Activated CD4-positive, alpha-beta memory T cell treated with anti-CD3 and anti-CD28 coated beads, Interleukin-2, amount 10 ng/mL, durations not matched to agents 7 days and 5 days (primary cell): ENCODE measurements at regions not wholly inside any gene's neighbourhood (a gene's known extent, or its start where the extent isn't known, plus 50 kb on each side); places are given as distances from the start of the nearest gene placed in this dataset.

Experiments used
- CTCF ChIA-PET: fragments of 350-600 bp; sonication (Branson Sonifier 250); formaldehyde crosslinking; loops from one replicate; lab custom pipeline; 2021; ENCODE audit warnings: antibody characterized with exemption, inconsistent platforms; lab: Charles Lee
- POLR2A ChIA-PET: fragments of 350-600 bp; sonication (Branson Sonifier 250); formaldehyde crosslinking; loops from one replicate; lab custom pipeline; 2021; ENCODE audit warnings: antibody characterized with exemption; lab: Charles Lee
- DNase-seq: peaks from one replicate; pipeline ENCODE4 v3.0.0-alpha.2; 2020
- H3K27ac Mint-ChIP-seq: one replicate; pipeline ENCODE4 v1.8.0; 2021; ENCODE audit warnings: mild to moderate bottlenecking, mixed read lengths
- H3K27me3 Mint-ChIP-seq: one replicate; pipeline ENCODE4 v1.8.0; 2021; ENCODE audit warnings: mixed read lengths
- H3K36me3 Mint-ChIP-seq: one replicate; pipeline ENCODE4 v1.8.0; 2021; ENCODE audit warnings: low read depth, mixed read lengths
- H3K4me1 Mint-ChIP-seq: one replicate; pipeline ENCODE4 v1.8.0; 2021; ENCODE audit warnings: mixed read lengths
- H3K4me3 Mint-ChIP-seq: one replicate; pipeline ENCODE4 v1.8.0; 2021; ENCODE audit warnings: mild to moderate bottlenecking, mixed read lengths
- H3K9me3 Mint-ChIP-seq: one replicate; pipeline ENCODE4 v1.8.0; 2021; ENCODE audit warnings: mixed read lengths

GRCh38 chr10:29064680-29065079 lies 224.2 kb upstream of the LYZL1 start:
- CTCF ChIA-PET: no interaction called here
- POLR2A ChIA-PET: no interaction called here

GRCh38 chr10:29067161-29067560 lies 221.7 kb upstream of the LYZL1 start:
- Mint-ChIP-seq H3K27ac (no peak overlapping the region), H3K36me3 (no peaks in the 10 kb centered on the region), H3K4me3 (no peak overlapping the region), H3K27me3 (no peaks in the 10 kb centered on the region), H3K9me3 (no peaks in the 10 kb centered on the region), H3K4me1 (no peaks in the 10 kb centered on the region)
- ChIA-PET POLR2A (no interaction called here), CTCF (no interaction called here)
- no peak for DNase-seq

More at GRCh38 chr10:29064680-29065079, 224.2 kb upstream of the LYZL1 start:
- Mint-ChIP-seq H3K4me1 (no peaks in the 10 kb centered on the region), H3K27ac (no peak overlapping the region), H3K9me3 (no peaks in the 10 kb centered on the region), H3K36me3 (no peaks in the 10 kb centered on the region), H3K4me3 (no peak overlapping the region), H3K27me3 (no peaks in the 10 kb centered on the region)
- DNase-seq: no peak

DNA sequence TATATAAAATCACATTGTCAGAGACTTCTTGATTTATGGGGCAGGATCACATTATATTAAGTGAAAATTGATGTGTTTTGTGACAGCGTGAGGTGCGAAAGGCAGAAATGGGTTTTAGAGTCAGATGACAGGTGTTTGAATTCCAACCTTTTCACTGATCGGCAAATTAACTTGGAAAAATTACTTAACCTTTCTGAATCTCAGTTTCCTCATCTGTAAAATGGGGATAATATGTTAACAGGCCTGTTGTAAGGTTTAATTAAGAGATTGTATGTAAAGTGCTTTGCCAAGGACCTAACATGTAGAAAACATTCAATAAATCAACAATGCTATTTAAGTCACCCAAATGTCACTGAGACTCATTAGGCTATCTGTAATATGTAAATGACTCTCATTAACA lies 221.2 kb upstream of the LYZL1 start:
- CTCF ChIA-PET: no interaction called here
- H3K9me3 Mint-ChIP-seq: no peaks in the 10 kb centered on the region

GRCh38 chr10:29068302-29068701 lies 220.6 kb upstream of the LYZL1 start:
- ChIA-PET POLR2A (no interaction called here), CTCF (no interaction called here)
- no peak for DNase-seq
- no peak overlapping the region for H3K27ac Mint-ChIP-seq
- H3K27me3 Mint-ChIP-seq: no peaks in the 10 kb centered on the region
- H3K36me3 Mint-ChIP-seq: no peaks in the 10 kb centered on the region
- H3K9me3 Mint-ChIP-seq: no peaks in the 10 kb centered on the region
- no peak overlapping the region for H3K4me3 Mint-ChIP-seq
- H3K4me1 Mint-ChIP-seq: no peaks in the 10 kb centered on the region

More for the DNA sequence above, 221.2 kb upstream of the LYZL1 start:
- no peaks in the 10 kb centered on the region for H3K27me3 Mint-ChIP-seq
- POLR2A ChIA-PET: no interaction called here
- H3K27ac Mint-ChIP-seq: no peak overlapping the region
- no peak overlapping the region for H3K4me3 Mint-ChIP-seq
- no peaks in the 10 kb centered on the region for H3K36me3 Mint-ChIP-seq
- no peaks in the 10 kb centered on the region for H3K4me1 Mint-ChIP-seq
- DNase-seq: no peak

DNA sequence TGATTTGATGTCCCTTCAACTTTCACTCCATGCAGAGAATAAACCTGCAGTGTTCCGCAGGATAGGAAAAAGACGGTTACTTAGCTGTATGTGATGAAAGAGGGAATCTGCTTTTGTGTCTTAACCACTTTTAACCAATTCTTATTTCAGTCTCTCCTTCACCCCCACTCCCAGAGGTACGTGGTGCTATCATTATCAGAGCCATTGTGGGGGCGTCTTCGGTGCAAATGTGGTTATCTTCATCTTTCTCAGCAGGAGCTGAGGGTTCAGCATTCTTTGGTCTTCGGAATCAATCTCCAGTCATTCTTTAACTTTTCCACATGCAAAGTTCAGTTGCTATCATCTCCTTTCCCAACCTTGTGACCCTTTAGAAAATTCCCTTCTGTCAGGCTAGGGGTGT lies 219.9 kb upstream of the LYZL1 start:
- Mint-ChIP-seq H3K9me3 (no peaks in the 10 kb centered on the region), H3K36me3 (no peaks in the 10 kb centered on the region), H3K27me3 (no peaks in the 10 kb centered on the region), H3K27ac (no peak overlapping the region), H3K4me3 (no peak overlapping the region), H3K4me1 (no peaks in the 10 kb centered on the region)
- DNase-seq: no peak
- CTCF ChIA-PET: no interaction called here
- POLR2A ChIA-PET: no interaction called here

DNA sequence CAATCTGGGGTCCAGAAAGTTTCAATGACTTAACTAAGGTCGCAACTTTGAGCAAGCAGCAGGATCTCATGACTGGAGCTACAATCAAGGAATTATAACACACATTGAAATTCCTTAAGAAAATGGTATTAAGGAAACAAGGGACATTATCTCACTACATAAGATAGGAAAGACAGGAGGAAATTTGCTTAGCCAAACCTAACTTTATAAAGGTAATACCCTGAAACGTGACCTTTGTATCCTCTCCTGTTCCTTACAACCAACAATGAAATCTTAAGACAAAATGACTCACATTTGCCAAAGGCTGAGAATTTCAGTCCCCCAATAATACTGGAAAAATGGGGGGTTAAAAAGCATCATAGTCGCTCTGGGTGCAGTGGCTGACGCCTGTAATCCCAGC lies 218.9 kb upstream of the LYZL1 start:
- no peaks in the 10 kb centered on the region for H3K4me1 Mint-ChIP-seq
- DNase-seq: no peak
- no peak overlapping the region for H3K4me3 Mint-ChIP-seq
- no peaks in the 10 kb centered on the region for H3K9me3 Mint-ChIP-seq
- ChIA-PET CTCF (no interaction called here), POLR2A (no interaction called here)
- no peaks in the 10 kb centered on the region for H3K27me3 Mint-ChIP-seq
- no peak overlapping the region for H3K27ac Mint-ChIP-seq
- no peaks in the 10 kb centered on the region for H3K36me3 Mint-ChIP-seq

DNA sequence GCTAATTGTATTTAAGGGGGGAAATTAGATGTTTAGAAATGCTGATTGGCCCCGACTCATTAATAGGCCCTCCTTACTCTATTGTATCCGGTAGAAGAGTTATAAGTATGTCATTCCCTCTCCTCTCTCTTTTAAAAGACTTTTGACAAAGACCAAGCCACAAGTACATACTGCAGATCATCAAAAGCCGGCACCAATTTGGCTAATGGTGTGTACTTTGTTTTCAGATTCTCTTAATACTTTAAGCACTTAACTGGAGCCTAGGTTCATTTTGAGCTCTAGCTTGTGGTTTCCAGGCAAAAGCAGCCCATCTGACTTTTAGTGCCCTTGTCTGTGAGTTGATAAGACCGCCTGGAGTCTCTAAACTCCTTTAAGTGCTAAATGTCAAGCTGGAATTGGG lies 210.0 kb upstream of the LYZL1 start:
- CTCF ChIA-PET: interaction anchor here (0.6 kb wide), 1 partner anchor 403 kb away, joined by 5 read pairs; no protein-coding TSS in a partner anchor
- H3K4me1 Mint-ChIP-seq: no peaks in the 10 kb centered on the region
- POLR2A ChIA-PET: no interaction called here
- no peak for DNase-seq
- no peaks in the 10 kb centered on the region for H3K36me3 Mint-ChIP-seq
- no peaks in the 10 kb centered on the region for H3K9me3 Mint-ChIP-seq
- H3K27me3 Mint-ChIP-seq: peaks cover 12% of the 10 kb centered on the region
- no peak overlapping the region for H3K27ac Mint-ChIP-seq
- no peak overlapping the region for H3K4me3 Mint-ChIP-seq

- Mint-ChIP-seq H3K27ac (no peak overlapping the region), H3K4me3 (no peak overlapping the region), H3K4me1 (no peaks in the 10 kb centered on the region), H3K9me3 (no peaks in the 10 kb centered on the region), H3K36me3 (no peaks in the 10 kb centered on the region), H3K27me3 (peaks cover 12% of the 10 kb centered on the region)
- no peak for DNase-seq
- ChIA-PET POLR2A (no interaction called here), CTCF (no interaction called here)
Observed at GRCh38 chr10:29081231-29081630, 207.6 kb upstream of the LYZL1 start.

DNA sequence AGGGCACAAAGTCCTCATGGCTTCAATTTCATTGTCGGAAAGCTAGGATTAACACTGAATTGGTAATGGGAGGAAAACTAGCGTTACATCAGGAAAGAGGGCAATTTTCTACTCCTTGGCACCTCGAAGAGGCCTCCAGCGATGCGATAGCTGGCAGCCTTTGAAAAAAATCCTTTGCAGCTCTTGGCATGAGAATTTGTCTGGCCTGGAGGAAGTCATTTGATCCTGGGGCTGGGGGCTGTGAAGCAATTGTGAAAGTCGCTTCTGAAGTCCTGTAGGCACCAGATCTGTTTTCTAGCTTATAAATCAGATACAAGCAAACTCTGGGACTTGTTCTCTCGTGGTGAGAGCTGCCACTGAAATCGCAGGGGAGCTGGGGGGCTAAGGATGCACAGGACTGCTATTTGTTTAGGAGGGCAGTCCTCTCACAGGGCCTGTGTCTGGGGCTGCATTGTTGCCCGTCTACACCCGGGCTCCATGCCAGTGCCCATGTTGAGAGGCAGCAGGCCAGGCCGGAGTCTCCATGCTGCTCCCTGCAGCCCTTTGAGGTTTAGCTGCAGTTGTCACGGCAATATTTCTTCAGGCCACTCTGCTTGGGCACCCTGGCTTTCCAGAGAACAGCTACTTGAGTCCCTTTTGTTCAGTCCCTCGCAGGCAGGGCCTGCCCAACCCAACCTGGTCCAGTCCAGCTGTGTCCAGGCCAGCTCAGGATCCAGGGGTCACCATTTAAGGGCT lies 206.8 kb upstream of the LYZL1 start:
- DNase-seq: no peak
- Mint-ChIP-seq H3K36me3 (no peaks in the 10 kb centered on the region), H3K27me3 (peaks cover 12% of the 10 kb centered on the region), H3K27ac (no peak overlapping the region), H3K9me3 (no peaks in the 10 kb centered on the region), H3K4me3 (no peak overlapping the region), H3K4me1 (no peaks in the 10 kb centered on the region)
- CTCF ChIA-PET: no interaction called here
- POLR2A ChIA-PET: no interaction called here

- POLR2A ChIA-PET: no interaction called here
- no peak overlapping the region for H3K4me3 Mint-ChIP-seq
Observed at GRCh38 chr10:29083096-29083495, 205.8 kb upstream of the LYZL1 start.

DNA sequence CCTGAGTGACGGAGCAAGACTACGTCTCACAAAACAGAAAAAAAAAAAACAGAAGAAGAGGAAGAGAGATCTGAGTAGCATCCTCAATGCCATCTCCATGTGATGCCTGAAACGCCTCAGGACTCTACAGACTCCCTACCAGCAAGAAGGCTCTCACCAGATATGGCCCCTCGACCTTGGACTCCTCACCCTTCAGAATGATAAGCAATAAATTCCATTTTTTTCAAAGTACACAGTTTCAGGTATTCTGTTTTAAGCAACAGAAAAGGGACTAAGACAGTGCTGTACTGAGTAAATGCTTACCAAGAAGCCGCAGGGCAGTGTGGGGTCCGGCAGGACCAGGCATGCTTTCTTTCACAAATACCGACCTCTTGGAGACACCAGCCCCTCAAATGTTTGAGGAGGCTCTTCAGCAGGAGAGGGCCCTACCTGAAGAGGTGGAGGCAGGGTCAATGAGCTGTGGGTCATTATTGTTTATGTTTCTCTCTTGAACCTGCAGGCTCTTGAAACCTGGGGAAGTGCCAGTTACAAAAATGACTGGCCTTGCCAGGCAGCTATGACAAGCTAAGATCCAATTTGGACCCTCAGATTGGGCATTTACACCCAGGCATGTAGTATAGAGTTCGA lies 204.1 kb upstream of the LYZL1 start:
- ChIA-PET POLR2A (no interaction called here), CTCF (no interaction called here)
- Mint-ChIP-seq H3K36me3 (no peaks in the 10 kb centered on the region), H3K4me1 (no peaks in the 10 kb centered on the region), H3K9me3 (no peaks in the 10 kb centered on the region), H3K27me3 (peaks cover 4% of the 10 kb centered on the region), H3K27ac (no peak overlapping the region), H3K4me3 (no peak overlapping the region)
- DNase-seq: no peak

More at GRCh38 chr10:29083096-29083495, 205.8 kb upstream of the LYZL1 start:
- Mint-ChIP-seq H3K27ac (no peak overlapping the region), H3K9me3 (no peaks in the 10 kb centered on the region), H3K36me3 (no peaks in the 10 kb centered on the region), H3K27me3 (peaks cover 12% of the 10 kb centered on the region), H3K4me1 (no peaks in the 10 kb centered on the region)
- CTCF ChIA-PET: no interaction called here
- no peak for DNase-seq

GRCh38 chr10:29089091-29089490 lies 199.8 kb upstream of the LYZL1 start:
- Mint-ChIP-seq H3K36me3 (no peaks in the 10 kb centered on the region), H3K9me3 (no peaks in the 10 kb centered on the region), H3K27me3 (no peaks in the 10 kb centered on the region), H3K27ac (no peak overlapping the region), H3K4me3 (no peak overlapping the region), H3K4me1 (no peaks in the 10 kb centered on the region)
- ChIA-PET CTCF (no interaction called here), POLR2A (no interaction called here)
- no peak for DNase-seq

DNA sequence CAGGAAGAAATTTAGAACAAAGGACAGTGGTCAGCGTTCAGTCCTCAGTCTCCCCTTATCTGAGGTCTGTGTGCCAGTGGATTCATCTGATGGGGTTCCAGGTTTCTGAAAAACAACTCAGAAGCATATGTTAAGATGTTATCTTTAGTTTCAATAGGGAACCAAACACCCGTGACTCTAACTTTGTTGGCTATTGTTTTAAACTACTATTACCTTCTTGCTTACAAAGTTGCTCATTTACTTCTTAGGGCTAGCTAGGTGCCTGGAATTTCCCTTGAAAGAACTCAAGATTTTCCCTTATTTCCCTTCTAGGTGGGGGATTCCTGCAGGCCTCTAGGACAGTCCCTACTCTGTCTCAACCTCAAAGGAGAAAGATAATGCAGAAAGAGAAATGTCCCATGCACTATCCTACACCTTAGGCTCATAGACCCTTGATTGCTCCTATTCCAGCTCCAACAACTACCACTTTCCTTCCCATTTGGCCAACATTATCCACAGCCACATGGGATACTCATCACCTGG lies 192.5 kb upstream of the LYZL1 start:
- peaks cover 4% of the 10 kb centered on the region for H3K9me3 Mint-ChIP-seq
- no peaks in the 10 kb centered on the region for H3K36me3 Mint-ChIP-seq
- CTCF ChIA-PET: no interaction called here
- POLR2A ChIA-PET: no interaction called here
- H3K27me3 Mint-ChIP-seq: no peaks in the 10 kb centered on the region
- H3K4me1 Mint-ChIP-seq: no peaks in the 10 kb centered on the region
- no peak for DNase-seq
- H3K27ac Mint-ChIP-seq: no peak overlapping the region
- no peak overlapping the region for H3K4me3 Mint-ChIP-seq

- H3K36me3 Mint-ChIP-seq: no peaks in the 10 kb centered on the region
- H3K27me3 Mint-ChIP-seq: no peaks in the 10 kb centered on the region
- no peak for DNase-seq
- ChIA-PET POLR2A (no interaction called here), CTCF (no interaction called here)
- H3K4me3 Mint-ChIP-seq: no peak overlapping the region
- H3K27ac Mint-ChIP-seq: no peak overlapping the region
- no peaks in the 10 kb centered on the region for H3K4me1 Mint-ChIP-seq
- peaks cover 4% of the 10 kb centered on the region for H3K9me3 Mint-ChIP-seq
Observed at GRCh38 chr10:29098423-29098822, 190.4 kb upstream of the LYZL1 start.
